ENCODE measurements at regions not wholly inside any gene's neighbourhood (a gene's known extent, or its start where the extent isn't known, plus 50 kb on each side); places are given as distances from the start of the nearest gene placed in this dataset.

DNA sequence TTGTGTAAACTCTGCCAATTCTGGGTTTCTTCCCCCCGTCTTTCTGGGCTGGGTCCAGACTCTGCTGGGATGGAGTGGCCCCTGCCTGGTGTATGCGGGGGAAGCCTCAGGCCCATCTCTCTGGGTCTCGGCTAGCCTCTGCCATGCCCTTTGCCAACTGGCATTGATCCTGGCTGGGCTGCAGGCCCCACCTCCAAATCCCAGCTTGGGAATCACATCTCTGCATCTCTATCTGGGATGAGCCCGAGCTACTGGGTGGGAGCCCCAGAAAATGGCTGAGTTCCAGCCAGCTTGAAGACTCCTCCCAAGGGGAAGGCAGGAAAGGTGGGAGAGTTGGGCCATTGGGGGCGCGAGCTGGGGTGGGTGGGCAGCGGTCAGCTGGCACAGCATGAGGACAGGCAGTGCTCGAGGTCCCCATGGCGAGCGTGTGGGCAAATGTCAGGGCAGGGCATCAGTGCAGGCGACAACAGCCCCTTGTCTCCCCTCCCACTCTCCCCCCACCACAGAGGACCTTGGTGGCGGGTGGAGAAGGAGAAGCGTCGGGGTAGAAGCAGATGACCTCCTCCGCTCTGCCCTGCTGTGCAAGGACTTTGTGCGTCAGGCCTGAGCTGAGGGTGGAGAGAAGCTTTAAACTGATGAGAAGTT is 139.4 kb downstream of the ASB1 start:
- H3K4me1 ChIP-seq (ENCODE audit: control insufficient read depth, insufficient read depth, low read length), result peaks cover 6% of the 10 kb centered on the region
- no peaks in the 10 kb centered on the region for H3K9me3 ChIP-seq (ENCODE audit: control insufficient read depth, low read length)
- no peak overlapping the region for H3K9ac ChIP-seq (ENCODE audit: low read length)
- no peak overlapping the region for H3K4me3 ChIP-seq (ENCODE audit: low read length)
- no peaks in the 10 kb centered on the region for H3K36me3 ChIP-seq (ENCODE audit: control insufficient read depth, insufficient read depth, low read length)
- no peaks in the 10 kb centered on the region for H3K27me3 ChIP-seq (ENCODE audit: control insufficient read depth, insufficient read depth, low read length)

DNA sequence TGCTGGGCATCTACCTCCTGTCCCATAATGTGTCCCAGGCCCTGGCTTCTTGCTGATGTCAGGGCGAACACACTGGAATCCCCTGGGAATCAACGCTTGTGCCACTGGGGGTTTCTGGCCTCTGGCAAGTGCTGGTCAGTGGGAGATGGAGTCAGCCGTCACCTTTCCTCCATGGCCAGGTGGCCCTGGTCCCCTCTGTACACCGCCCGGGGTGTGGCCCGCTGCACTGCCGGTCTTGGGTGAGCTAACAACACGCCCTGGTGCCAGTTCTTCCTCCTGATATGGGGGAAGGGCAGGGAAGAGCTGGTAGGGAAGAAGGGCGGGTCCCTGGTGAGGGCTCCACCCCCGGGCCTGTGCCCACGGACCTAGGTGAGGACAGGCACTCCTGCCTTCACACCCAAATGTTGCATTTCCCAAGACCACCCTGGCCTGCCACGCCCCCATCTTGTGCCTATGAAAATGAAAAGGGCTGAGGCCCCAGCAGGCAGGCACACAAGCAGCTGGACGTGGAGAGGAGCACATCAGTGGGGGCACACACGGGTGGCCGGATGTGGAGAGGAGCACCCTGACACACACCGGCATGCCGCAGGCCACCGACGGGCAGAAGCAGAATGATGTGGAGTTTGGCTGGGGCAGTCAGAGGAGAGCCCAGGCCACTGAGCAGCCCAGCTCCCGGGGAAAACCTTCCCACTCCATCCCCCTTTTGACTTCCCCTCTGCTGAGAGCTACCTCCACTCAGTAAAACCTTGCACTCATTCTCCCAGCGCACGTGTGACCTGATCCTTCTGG is 140.5 kb downstream of the ASB1 start:
- Histone ChIP-seq H3K4me3 (ENCODE audit: low read length) (no peak overlapping the region), H3K9me3 (ENCODE audit: control insufficient read depth, low read length) (no peaks in the 10 kb centered on the region), H3K36me3 (ENCODE audit: control insufficient read depth, insufficient read depth, low read length) (no peaks in the 10 kb centered on the region), H3K4me1 (ENCODE audit: control insufficient read depth, insufficient read depth, low read length) (peaks cover 6% of the 10 kb centered on the region), H3K27me3 (ENCODE audit: control insufficient read depth, insufficient read depth, low read length) (no peaks in the 10 kb centered on the region), H3K9ac (ENCODE audit: low read length) (no peak overlapping the region)

DNA sequence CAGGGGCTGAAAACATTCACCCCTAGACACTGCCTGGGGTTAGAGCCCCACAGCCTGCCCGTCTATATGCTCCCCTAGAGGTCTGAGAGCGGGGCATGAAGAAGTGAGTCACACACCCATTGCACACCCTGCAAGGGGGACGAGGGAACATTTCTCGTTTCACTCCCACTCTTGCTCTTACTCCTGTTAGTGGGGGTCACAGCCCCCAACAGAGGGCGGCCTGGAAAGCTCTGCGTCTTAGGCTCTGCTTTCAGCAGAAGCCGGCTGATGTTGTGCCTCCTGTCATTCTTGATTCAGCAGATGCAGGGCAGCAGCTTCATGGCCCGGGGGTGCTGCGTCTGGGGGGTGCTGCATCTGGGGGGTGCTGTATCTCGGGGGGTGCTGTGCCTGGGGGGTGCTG is 141.3 kb downstream of the ASB1 start:
- Histone ChIP-seq H3K4me1 (ENCODE audit: control insufficient read depth, insufficient read depth, low read length) (peaks cover 6% of the 10 kb centered on the region), H3K9ac (ENCODE audit: low read length) (no peak overlapping the region), H3K36me3 (ENCODE audit: control insufficient read depth, insufficient read depth, low read length) (no peaks in the 10 kb centered on the region), H3K4me3 (ENCODE audit: low read length) (no peak overlapping the region), H3K9me3 (ENCODE audit: control insufficient read depth, low read length) (no peaks in the 10 kb centered on the region), H3K27me3 (ENCODE audit: control insufficient read depth, insufficient read depth, low read length) (no peaks in the 10 kb centered on the region)

DNA sequence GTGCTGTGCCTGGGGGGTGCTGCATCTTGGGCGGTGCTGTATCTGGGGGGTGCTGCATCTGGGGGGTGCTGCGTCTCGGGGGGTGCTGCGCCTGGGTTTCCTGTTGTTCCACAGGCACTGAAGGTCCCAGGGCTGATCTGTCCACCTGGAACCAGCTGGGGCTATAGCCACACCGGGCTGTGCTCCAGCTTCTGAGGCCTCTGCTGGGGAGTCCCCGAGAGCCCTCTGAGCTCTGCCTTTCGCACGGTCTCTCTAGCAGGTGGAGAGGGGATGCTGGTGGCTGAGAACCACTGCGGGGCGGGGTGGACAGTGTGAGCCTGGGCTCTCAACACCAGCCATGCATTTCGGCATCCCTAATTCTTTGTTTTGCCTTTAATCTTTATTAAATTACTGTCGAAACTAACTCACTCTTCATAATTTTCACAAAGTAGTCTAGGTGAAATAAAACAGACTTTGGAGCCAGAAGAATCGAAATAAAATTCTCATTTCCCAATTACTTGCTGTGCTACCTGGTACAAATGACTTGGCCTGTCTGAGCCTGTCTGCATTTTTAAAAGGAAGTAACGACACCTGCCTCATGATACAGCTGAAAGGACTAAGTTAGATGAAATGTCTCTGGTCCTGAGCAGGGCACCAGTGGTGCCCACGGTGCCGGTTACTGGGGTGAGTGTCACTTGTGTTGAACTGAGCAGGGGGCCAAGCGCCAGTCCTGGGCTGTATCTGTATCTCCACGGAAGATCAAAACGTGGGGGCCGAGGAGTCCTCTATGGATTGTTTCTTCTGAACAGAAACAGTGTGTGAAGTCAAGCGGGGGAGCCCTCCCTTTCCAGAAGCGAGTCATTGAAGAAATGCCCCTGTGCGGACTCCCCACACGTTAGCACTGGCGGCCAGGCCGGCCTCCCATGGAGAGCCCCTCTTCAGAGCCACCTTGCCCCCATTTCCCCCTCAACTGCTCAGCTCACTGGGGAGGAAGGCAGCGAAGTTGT is 142.0 kb downstream of the ASB1 start:
- H3K36me3 ChIP-seq (ENCODE audit: control insufficient read depth, insufficient read depth, low read length), result no peaks in the 10 kb centered on the region
- H3K9ac ChIP-seq (ENCODE audit: low read length), result no peak overlapping the region

DNA sequence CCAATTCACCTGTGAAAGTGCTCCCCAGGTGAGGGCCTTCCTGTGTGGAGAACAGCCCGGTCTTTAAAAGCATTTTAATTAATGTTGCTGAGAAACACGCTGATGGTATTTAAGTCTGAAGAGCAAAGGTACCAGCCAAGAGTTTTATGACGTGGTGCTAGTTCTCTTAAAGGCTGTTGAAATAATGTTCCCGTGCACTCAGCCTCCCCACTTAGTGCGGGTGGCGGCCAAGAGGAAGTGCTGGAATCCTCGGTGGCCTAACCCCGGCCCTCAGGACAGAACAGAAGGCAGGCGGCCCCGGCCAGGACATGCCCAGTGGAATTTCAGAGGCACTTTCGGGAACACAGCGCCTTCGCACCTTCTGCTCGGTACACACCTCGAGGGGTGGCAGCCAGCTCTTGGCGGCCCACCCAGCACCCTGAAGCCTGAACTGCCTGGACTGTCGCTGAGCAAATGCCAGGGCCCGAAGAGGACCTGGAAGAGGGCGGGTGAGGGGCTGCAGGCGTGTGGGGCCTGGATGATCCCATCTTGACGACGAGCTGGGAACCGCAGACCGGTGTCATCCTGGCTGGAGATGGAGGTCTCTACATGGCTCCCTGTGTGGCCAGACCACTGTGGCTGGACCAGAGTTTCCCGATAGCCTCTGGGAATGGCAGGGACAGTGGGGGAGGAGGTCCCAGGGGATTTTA is 142.9 kb downstream of the ASB1 start:
- no peak overlapping the region for H3K9ac ChIP-seq (ENCODE audit: low read length)

More for the DNA sequence above, 142.0 kb downstream of the ASB1 start:
- H3K4me1 ChIP-seq (ENCODE audit: control insufficient read depth, insufficient read depth, low read length), result peaks cover 6% of the 10 kb centered on the region
- H3K27me3 ChIP-seq (ENCODE audit: control insufficient read depth, insufficient read depth, low read length), result no peaks in the 10 kb centered on the region
- no peak overlapping the region for H3K4me3 ChIP-seq (ENCODE audit: low read length)
- H3K9me3 ChIP-seq (ENCODE audit: control insufficient read depth, low read length), result no peaks in the 10 kb centered on the region

DNA sequence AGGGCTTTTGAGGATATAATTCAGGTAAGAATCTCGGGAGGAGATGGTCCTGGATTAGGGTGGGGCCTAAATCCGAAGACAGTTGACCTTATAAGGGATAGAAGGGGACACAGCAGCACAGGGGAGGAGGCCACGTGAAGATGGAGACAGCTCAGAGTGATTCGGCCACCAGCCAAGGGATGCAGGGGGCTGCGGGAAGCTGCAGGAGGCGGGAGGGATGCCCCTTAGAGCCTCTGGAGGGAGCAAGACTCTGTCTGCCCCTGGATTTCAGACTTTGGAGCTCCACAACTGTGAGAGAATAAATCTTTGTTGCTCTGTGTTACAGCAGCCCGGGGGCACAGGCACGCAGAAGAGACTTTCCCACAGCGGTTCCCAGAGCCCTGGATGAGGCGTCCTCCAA is 143.7 kb downstream of the ASB1 start:
- peaks cover 6% of the 10 kb centered on the region for H3K4me1 ChIP-seq (ENCODE audit: control insufficient read depth, insufficient read depth, low read length)
- no peaks in the 10 kb centered on the region for H3K9me3 ChIP-seq (ENCODE audit: control insufficient read depth, low read length)
- no peak overlapping the region for H3K4me3 ChIP-seq (ENCODE audit: low read length)
- no peak overlapping the region for H3K9ac ChIP-seq (ENCODE audit: low read length)
- H3K27me3 ChIP-seq (ENCODE audit: control insufficient read depth, insufficient read depth, low read length), result no peaks in the 10 kb centered on the region
- H3K36me3 ChIP-seq (ENCODE audit: control insufficient read depth, insufficient read depth, low read length), result no peaks in the 10 kb centered on the region

More for the DNA sequence above, 142.9 kb downstream of the ASB1 start:
- no peaks in the 10 kb centered on the region for H3K27me3 ChIP-seq (ENCODE audit: control insufficient read depth, insufficient read depth, low read length)
- H3K9me3 ChIP-seq (ENCODE audit: control insufficient read depth, low read length), result no peaks in the 10 kb centered on the region
- no peak overlapping the region for H3K4me3 ChIP-seq (ENCODE audit: low read length)
- H3K36me3 ChIP-seq (ENCODE audit: control insufficient read depth, insufficient read depth, low read length), result no peaks in the 10 kb centered on the region
- H3K4me1 ChIP-seq (ENCODE audit: control insufficient read depth, insufficient read depth, low read length), result peaks cover 6% of the 10 kb centered on the region

DNA sequence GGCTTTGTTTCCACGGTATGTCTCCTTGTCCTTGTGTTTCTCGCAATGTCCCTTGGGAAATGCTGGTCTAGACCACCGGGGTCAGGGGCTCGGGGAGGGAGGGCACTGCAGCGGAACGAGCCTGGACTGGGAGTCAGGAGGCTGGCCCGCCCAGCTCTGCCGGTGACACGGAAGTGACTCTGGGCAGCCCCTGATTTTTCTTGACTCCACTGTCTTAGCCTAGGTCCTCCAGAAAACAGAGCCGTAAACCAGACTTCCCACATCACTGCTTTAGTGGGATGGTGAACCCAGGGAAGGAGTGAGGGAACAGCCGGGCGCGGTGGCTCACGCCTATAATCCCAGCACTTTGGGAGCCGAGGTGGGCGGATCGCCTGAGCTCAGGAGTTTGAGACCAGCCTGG is 144.2 kb downstream of the ASB1 start:
- no peaks in the 10 kb centered on the region for H3K36me3 ChIP-seq (ENCODE audit: control insufficient read depth, insufficient read depth, low read length)
- no peak overlapping the region for H3K4me3 ChIP-seq (ENCODE audit: low read length)
- H3K9ac ChIP-seq (ENCODE audit: low read length), result no peak overlapping the region
- H3K9me3 ChIP-seq (ENCODE audit: control insufficient read depth, low read length), result no peaks in the 10 kb centered on the region
- peaks cover 6% of the 10 kb centered on the region for H3K4me1 ChIP-seq (ENCODE audit: control insufficient read depth, insufficient read depth, low read length)
- no peaks in the 10 kb centered on the region for H3K27me3 ChIP-seq (ENCODE audit: control insufficient read depth, insufficient read depth, low read length)

DNA sequence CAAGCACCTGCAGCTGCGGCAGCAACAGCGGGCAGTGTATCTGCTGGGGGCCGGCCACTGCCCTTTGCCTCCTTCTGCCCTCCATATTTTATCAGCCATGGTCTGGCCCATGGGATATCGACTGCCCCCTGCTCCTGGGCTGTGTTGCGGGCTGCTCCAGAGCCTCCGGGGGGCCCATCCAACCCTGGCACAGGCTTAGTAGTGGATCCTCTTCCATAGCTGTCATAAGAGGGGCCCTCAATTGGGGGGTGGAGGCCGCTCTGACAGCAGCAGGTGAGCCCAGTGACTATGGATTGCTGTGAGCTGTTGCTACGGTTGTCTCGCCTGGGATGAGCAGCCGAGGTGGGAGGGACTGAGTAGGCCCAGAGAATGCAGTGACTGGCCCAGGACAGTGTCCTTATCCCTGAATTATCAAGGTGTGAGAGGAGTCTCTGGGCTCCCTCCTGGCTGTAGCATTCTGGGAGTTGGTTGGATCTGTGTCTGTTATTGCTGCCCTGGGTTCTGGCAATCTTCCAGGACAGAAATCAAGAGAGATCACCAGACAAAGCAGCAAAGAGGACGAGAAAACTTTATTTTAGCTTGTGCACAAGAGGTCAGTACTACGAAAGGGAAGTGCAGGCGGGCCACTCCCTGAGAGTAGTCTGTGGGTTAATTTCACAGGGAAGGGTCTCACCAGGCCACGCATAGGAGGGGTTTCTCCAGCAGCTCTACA is 145.1 kb downstream of the ASB1 start:
- no peaks in the 10 kb centered on the region for H3K9me3 ChIP-seq (ENCODE audit: control insufficient read depth, low read length)
- no peaks in the 10 kb centered on the region for H3K36me3 ChIP-seq (ENCODE audit: control insufficient read depth, insufficient read depth, low read length)
- peaks cover 4% of the 10 kb centered on the region for H3K4me1 ChIP-seq (ENCODE audit: control insufficient read depth, insufficient read depth, low read length)
- no peak overlapping the region for H3K9ac ChIP-seq (ENCODE audit: low read length)
- H3K4me3 ChIP-seq (ENCODE audit: low read length), result no peak overlapping the region
- H3K27me3 ChIP-seq (ENCODE audit: control insufficient read depth, insufficient read depth, low read length), result no peaks in the 10 kb centered on the region

DNA sequence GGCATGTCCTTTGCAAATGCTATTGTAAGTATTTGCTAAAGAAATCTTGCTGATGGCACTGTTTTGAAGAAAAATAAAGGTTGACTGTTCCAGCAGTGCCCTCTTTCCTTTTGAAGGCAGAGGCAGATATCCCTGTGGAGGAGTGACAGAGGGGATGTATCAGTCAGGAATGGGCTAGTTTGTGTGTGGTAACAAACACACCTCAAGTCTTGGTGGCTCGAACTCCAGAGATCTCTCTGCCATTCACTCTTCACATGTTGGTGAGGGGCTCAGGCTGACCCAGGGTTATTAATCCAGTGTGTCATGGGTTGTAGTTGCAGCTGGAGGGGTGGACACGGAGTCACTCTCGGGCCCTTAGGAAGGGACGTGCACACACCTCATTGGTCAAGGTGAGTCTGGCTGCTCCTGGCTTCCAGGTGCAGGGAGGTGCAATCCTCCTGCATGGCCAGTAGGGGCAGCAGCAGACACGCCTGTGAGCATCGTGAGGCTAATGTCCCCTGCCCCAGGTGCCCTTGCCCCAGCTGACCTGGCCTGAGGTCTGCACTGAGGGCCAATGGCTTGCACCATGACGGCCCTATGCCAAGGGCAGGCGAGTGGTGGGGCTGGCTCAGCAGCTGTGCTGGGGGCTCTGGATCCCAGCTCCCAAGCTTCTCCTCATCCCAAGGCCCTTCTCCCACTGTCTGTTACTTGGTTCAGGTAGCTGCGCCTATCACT is 146.5 kb downstream of the ASB1 start:
- no peaks in the 10 kb centered on the region for H3K27me3 ChIP-seq (ENCODE audit: control insufficient read depth, insufficient read depth, low read length)
- no peak overlapping the region for H3K9ac ChIP-seq (ENCODE audit: low read length)
- no peaks in the 10 kb centered on the region for H3K9me3 ChIP-seq (ENCODE audit: control insufficient read depth, low read length)
- no peaks in the 10 kb centered on the region for H3K36me3 ChIP-seq (ENCODE audit: control insufficient read depth, insufficient read depth, low read length)
- H3K4me1 ChIP-seq (ENCODE audit: control insufficient read depth, insufficient read depth, low read length), result no peaks in the 10 kb centered on the region
- no peak overlapping the region for H3K4me3 ChIP-seq (ENCODE audit: low read length)

DNA sequence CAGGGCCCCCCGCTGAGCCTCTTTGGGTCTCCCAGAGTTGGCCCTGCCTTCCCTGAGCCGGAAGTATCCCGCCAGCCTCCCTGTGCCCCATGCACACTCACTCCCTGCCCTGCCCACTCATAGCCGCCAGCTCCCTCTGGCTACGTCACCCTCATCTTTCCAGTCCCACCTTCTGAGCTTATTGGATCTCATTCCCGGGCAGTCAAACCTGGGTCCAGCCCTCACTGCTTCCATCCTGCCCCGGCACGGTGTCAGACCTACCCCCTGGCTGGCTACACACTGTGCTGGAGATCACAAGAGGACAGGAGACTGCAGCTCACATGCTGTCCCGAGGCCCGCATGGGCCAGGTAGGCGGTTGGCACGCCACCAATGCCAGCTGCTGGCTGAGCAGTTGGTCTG is 147.2 kb downstream of the ASB1 start:
- Histone ChIP-seq H3K9ac (ENCODE audit: low read length) (no peak overlapping the region), H3K36me3 (ENCODE audit: control insufficient read depth, insufficient read depth, low read length) (no peaks in the 10 kb centered on the region), H3K9me3 (ENCODE audit: control insufficient read depth, low read length) (no peaks in the 10 kb centered on the region), H3K27me3 (ENCODE audit: control insufficient read depth, insufficient read depth, low read length) (no peaks in the 10 kb centered on the region), H3K4me3 (ENCODE audit: low read length) (no peak overlapping the region), H3K4me1 (ENCODE audit: control insufficient read depth, insufficient read depth, low read length) (no peaks in the 10 kb centered on the region)

Data from mucosa of stomach (tissue), 1 donor.